ACC112 (cell line): ENCODE measurements at regions not wholly inside any gene's neighbourhood (a gene's known extent, or its start where the extent isn't known, plus 50 kb on each side); places are given as distances from the start of the nearest gene placed in this dataset.

Source experiments
- H2AFZ ChIP-seq: fragments of 200-600 bp; sonication (generic); one replicate; pipeline ENCODE4 v1.6.0; 2017; ENCODE audit warnings: antibody characterized with exemption, low read length; ENCODE audit not compliant: unreplicated experiment
- H3K27ac ChIP-seq: fragments of 200-600 bp; sonication (generic); 2 replicates; pipeline ENCODE4 v1.5.1; 2014; ENCODE audit warnings: low read depth, mild to moderate bottlenecking, antibody characterized with exemption, low read length, moderate library complexity
- H3K27me3 ChIP-seq: fragments of 200-600 bp; sonication (generic); 2 replicates; pipeline ENCODE4 v1.6.1; 2014; ENCODE audit warnings: mild to moderate bottlenecking, antibody characterized with exemption, low read length, moderate library complexity, mixed read lengths; ENCODE audit not compliant: insufficient read depth
- H3K36me3 ChIP-seq: fragments of 200-600 bp; sonication (generic); 2 replicates; pipeline ENCODE4 v1.6.1; 2016; ENCODE audit warnings: mild to moderate bottlenecking, antibody characterized with exemption, low read length, moderate library complexity, mixed read lengths; ENCODE audit not compliant: insufficient read depth
- H3K4me1 ChIP-seq: fragments of 200-600 bp; sonication (generic); one replicate; pipeline ENCODE4 v1.6.1; 2016; ENCODE audit warnings: low read length, mixed read lengths; ENCODE audit not compliant: insufficient read depth, unreplicated experiment, control insufficient read depth
- H3K4me3 ChIP-seq: fragments of 200-600 bp; sonication (generic); 2 replicates; pipeline ENCODE4 v1.5.1; 2014; ENCODE audit warnings: mild to moderate bottlenecking, low read depth, low read length
- H3K79me2 ChIP-seq: fragments of 200-600 bp; sonication (generic); one replicate; pipeline ENCODE4 v1.6.0; 2016; ENCODE audit warnings: low read length; ENCODE audit not compliant: control insufficient read depth, unreplicated experiment, insufficient read depth

GRCh38 chr4:27472364-27472763 lies 611.7 kb downstream of the STIM2 start:
- H3K27ac ChIP-seq = no peak overlapping the region
- H3K79me2 ChIP-seq = no peaks in the 10 kb centered on the region
- no peak overlapping the region for H2AFZ ChIP-seq
- H3K4me1 ChIP-seq = no peaks in the 10 kb centered on the region
- no peaks in the 10 kb centered on the region for H3K27me3 ChIP-seq
- H3K4me3 ChIP-seq = no peak overlapping the region
- H3K36me3 ChIP-seq = no peaks in the 10 kb centered on the region

GRCh38 chr4:27474691-27475090 lies 614.0 kb downstream of the STIM2 start:
- Histone ChIP-seq H3K27ac (no peak overlapping the region), H3K4me3 (no peak overlapping the region)

GRCh38 chr4:27484216-27484615 lies 623.6 kb downstream of the STIM2 start:
- H3K4me1 ChIP-seq = no peaks in the 10 kb centered on the region
- no peaks in the 10 kb centered on the region for H3K27me3 ChIP-seq
- H3K36me3 ChIP-seq = no peaks in the 10 kb centered on the region
- no peak overlapping the region for H2AFZ ChIP-seq
- H3K79me2 ChIP-seq = no peaks in the 10 kb centered on the region
- H3K27ac ChIP-seq = no peak overlapping the region
- no peak overlapping the region for H3K4me3 ChIP-seq

More at GRCh38 chr4:27474691-27475090, 614.0 kb downstream of the STIM2 start:
- Histone ChIP-seq H3K4me1 (no peaks in the 10 kb centered on the region), H3K36me3 (no peaks in the 10 kb centered on the region), H3K79me2 (no peaks in the 10 kb centered on the region), H3K27me3 (no peaks in the 10 kb centered on the region), H2AFZ (no peak overlapping the region)

GRCh38 chr4:27490315-27490714 lies 629.7 kb downstream of the STIM2 start:
- no peak overlapping the region for H3K4me3 ChIP-seq
- no peaks in the 10 kb centered on the region for H3K27me3 ChIP-seq
- no peak overlapping the region for H3K27ac ChIP-seq
- H3K36me3 ChIP-seq = no peaks in the 10 kb centered on the region
- H2AFZ ChIP-seq = no peak overlapping the region
- no peaks in the 10 kb centered on the region for H3K4me1 ChIP-seq
- H3K79me2 ChIP-seq = no peaks in the 10 kb centered on the region

- Histone ChIP-seq H3K27me3 (no peaks in the 10 kb centered on the region), H3K27ac (no peak overlapping the region), H3K4me1 (no peaks in the 10 kb centered on the region), H3K79me2 (no peaks in the 10 kb centered on the region), H3K4me3 (no peak overlapping the region), H2AFZ (no peak overlapping the region), H3K36me3 (no peaks in the 10 kb centered on the region)
These were observed 630.1 kb downstream of the STIM2 start for GRCh38 chr4:27490766-27491165.

GRCh38 chr4:27506401-27506800 lies 645.8 kb downstream of the STIM2 start:
- H2AFZ ChIP-seq = no peak overlapping the region
- H3K4me1 ChIP-seq = no peaks in the 10 kb centered on the region
- H3K4me3 ChIP-seq = no peak overlapping the region
- no peaks in the 10 kb centered on the region for H3K27me3 ChIP-seq
- no peaks in the 10 kb centered on the region for H3K36me3 ChIP-seq
- no peaks in the 10 kb centered on the region for H3K79me2 ChIP-seq
- no peak overlapping the region for H3K27ac ChIP-seq

- Histone ChIP-seq H2AFZ (no peak overlapping the region), H3K36me3 (no peaks in the 10 kb centered on the region), H3K79me2 (no peaks in the 10 kb centered on the region), H3K27me3 (no peaks in the 10 kb centered on the region), H3K4me1 (no peaks in the 10 kb centered on the region), H3K27ac (no peak overlapping the region), H3K4me3 (no peak overlapping the region)
These were observed 654.1 kb downstream of the STIM2 start for GRCh38 chr4:27514711-27515110.

- Histone ChIP-seq H3K79me2 (no peaks in the 10 kb centered on the region), H2AFZ (no peak overlapping the region), H3K4me3 (no peak overlapping the region), H3K27me3 (no peaks in the 10 kb centered on the region), H3K36me3 (no peaks in the 10 kb centered on the region), H3K27ac (no peak overlapping the region), H3K4me1 (no peaks in the 10 kb centered on the region)
These were observed 654.5 kb downstream of the STIM2 start for GRCh38 chr4:27515140-27515539.

- Histone ChIP-seq H3K27me3 (no peaks in the 10 kb centered on the region), H3K4me1 (no peaks in the 10 kb centered on the region), H3K27ac (no peak overlapping the region), H3K36me3 (no peaks in the 10 kb centered on the region), H3K4me3 (no peak overlapping the region), H3K79me2 (no peaks in the 10 kb centered on the region), H2AFZ (no peak overlapping the region)
These were observed 658.2 kb downstream of the STIM2 start for GRCh38 chr4:27518876-27519275.

GRCh38 chr4:27524224-27524623 lies 663.6 kb downstream of the STIM2 start:
- Histone ChIP-seq H3K4me1 (no peaks in the 10 kb centered on the region), H3K36me3 (no peaks in the 10 kb centered on the region), H3K79me2 (no peaks in the 10 kb centered on the region), H3K27me3 (no peaks in the 10 kb centered on the region; the same call in 1 of the 2 replicates), H2AFZ (no peak overlapping the region), H3K4me3 (no peak overlapping the region), H3K27ac (no peak overlapping the region)

GRCh38 chr4:27534488-27534887 lies 673.8 kb downstream of the STIM2 start:
- Histone ChIP-seq H3K36me3 (no peaks in the 10 kb centered on the region), H3K79me2 (no peaks in the 10 kb centered on the region), H3K27me3 (no peaks in the 10 kb centered on the region), H3K4me1 (no peaks in the 10 kb centered on the region), H3K4me3 (no peak overlapping the region), H2AFZ (no peak overlapping the region), H3K27ac (no peak overlapping the region)
